Astrocyte of the cerebellum (primary cell): ENCODE measurements at regions not wholly inside any gene's neighbourhood (a gene's known extent, or its start where the extent isn't known, plus 50 kb on each side); places are given as distances from the start of the nearest gene placed in this dataset.

Source experiments
- DNase-seq: peaks from one replicate; pipeline ENCODE4 v3.0.0-alpha.2; 2011; ENCODE audit warnings: low read depth
- H3K4me3 ChIP-seq: 2 replicates; pipeline ENCODE4 v1.5.1; 2011; ENCODE audit warnings: mild to moderate bottlenecking, low read depth, low read length, moderate library complexity
- CTCF ChIP-seq: IDR thresholded peaks from 2 replicates; pipeline ENCODE4 v1.5.1; 2012; ENCODE audit warnings: low read length, low read depth, moderate library complexity, mild to moderate bottlenecking; ENCODE audit errors: missing control alignments
- in situ Hi-C: cut with HindIII; loops from 2 replicates; pipeline ENCODE4 v1.10.0; 2017; ENCODE audit warnings: low sequenced_read_pairs

GRCh38 chr10:105409370-105409769 is 768.3 kb downstream of the SORCS3 start:
- TF ChIP-seq CTCF = no peak
- in situ Hi-C loops = no loop called here

DNA sequence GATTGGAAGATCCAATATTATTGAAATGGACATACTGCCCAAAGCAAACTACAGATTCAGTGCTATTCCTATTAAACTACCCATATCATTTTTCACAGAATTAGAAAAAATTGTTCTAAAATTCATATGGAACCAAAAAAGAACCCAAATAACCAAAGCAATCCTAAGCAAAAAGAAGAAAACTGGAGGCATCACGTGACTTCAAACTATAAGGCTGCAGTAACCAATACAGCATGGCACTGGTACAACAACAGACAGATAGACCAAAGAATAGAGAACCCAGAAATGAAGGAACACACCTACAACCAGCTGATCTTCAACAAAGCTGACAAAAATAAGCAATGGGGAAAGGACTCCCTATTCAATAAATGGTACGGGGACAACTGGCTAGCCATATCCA is 765.4 kb downstream of the SORCS3 start:
- DNase-seq = no peak
- TF ChIP-seq CTCF = no peak
- no peak overlapping the region for H3K4me3 ChIP-seq
- in situ Hi-C loops = no loop called here

More at GRCh38 chr10:105409370-105409769, 768.3 kb downstream of the SORCS3 start:
- DNase-seq = no peak
- no peak overlapping the region for H3K4me3 ChIP-seq

GRCh38 chr10:105398202-105398601 is 757.1 kb downstream of the SORCS3 start:
- H3K4me3 ChIP-seq = no peak overlapping the region
- TF ChIP-seq CTCF = no peak
- in situ Hi-C loops = no loop called here
- DNase-seq = peak; percentile 75

- in situ Hi-C loops = no loop called here
- DNase-seq = no peak
- no peak overlapping the region for H3K4me3 ChIP-seq
- no peak for TF ChIP-seq CTCF
Measured at GRCh38 chr10:105391670-105392351, 750.7 kb downstream of the SORCS3 start.

- no peak for TF ChIP-seq CTCF
- H3K4me3 ChIP-seq = no peak overlapping the region
- in situ Hi-C loops = no loop called here
- no peak for DNase-seq
Measured at GRCh38 chr10:105387971-105388370, 746.9 kb downstream of the SORCS3 start.

GRCh38 chr10:105383978-105384377 is 742.9 kb downstream of the SORCS3 start:
- TF ChIP-seq CTCF = no peak
- no peak for DNase-seq
- no peak overlapping the region for H3K4me3 ChIP-seq
- in situ Hi-C loops = no loop called here

DNA sequence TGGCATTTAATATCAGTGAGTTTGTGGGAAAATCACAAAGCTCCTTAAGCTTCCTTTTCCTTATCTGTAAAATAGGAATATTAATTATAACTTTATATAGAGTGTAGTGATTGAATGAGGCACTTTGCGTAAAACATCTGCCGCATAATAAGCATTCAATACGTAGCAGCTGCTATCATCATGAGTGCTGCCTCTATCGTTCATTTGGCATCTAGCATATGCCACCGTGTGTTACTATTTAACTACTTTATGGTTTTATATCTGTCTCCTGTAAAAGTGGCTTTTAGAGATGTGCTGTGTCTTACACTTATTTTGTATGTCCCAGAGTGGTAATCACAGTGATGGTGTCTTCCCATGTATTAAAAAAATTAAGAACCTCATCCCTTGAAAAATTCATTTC is 729.6 kb downstream of the SORCS3 start:
- DNase-seq = no peak
- in situ Hi-C loops = no loop called here
- TF ChIP-seq CTCF = no peak

More for the DNA sequence above, 729.6 kb downstream of the SORCS3 start:
- H3K4me3 ChIP-seq = no peak overlapping the region
